Skeletal muscle cell (primary cell): ENCODE measurements at regions not wholly inside any gene's neighbourhood (a gene's known extent, or its start where the extent isn't known, plus 50 kb on each side); places are given as distances from the start of the nearest gene placed in this dataset.
"Not testable (repeated sequence)": the region's sequence is repeated elsewhere in the genome, so short reads cannot be mapped to it uniquely, and the experiment has no call there.

ENCODE experiments used
- DNase-seq: peaks from one replicate; pipeline ENCODE4 v3.0.0-alpha.2; 2010; ENCODE audit warnings: low read depth
- H3K4me3 ChIP-seq: 2 replicates; pipeline ENCODE4 v1.5.1; 2011; ENCODE audit warnings: low read depth, mild to moderate bottlenecking, control low read depth, low read length, moderate library complexity

DNA sequence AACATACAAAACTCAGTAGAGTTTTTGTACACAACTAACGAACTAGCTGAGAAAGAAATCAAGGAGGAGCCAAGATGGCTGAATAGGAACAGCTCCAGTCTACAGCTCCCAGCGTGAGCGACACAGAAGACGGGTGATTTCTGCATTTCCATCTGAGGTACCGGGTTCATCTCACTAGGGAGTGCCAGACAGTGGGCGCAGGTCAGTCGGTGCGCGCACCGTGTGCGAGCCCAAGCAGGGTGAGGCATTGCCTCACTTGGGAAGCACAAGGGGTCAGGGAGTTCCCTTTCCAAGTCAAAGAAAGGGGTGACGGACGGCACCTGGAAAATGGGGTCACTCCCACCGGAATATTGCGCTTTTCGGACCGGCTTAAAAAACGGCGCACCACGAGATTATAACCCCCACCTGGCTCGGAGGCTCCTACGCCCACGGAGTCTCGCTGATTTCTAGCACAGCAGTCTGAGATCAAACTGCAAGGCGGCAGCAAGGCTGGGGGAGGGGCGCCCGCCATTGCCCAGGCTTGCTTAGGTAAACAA lies 200.3 kb downstream of the NKX6-1 start:
- not testable (repeated sequence) for H3K4me3 ChIP-seq, DNase-seq

DNA sequence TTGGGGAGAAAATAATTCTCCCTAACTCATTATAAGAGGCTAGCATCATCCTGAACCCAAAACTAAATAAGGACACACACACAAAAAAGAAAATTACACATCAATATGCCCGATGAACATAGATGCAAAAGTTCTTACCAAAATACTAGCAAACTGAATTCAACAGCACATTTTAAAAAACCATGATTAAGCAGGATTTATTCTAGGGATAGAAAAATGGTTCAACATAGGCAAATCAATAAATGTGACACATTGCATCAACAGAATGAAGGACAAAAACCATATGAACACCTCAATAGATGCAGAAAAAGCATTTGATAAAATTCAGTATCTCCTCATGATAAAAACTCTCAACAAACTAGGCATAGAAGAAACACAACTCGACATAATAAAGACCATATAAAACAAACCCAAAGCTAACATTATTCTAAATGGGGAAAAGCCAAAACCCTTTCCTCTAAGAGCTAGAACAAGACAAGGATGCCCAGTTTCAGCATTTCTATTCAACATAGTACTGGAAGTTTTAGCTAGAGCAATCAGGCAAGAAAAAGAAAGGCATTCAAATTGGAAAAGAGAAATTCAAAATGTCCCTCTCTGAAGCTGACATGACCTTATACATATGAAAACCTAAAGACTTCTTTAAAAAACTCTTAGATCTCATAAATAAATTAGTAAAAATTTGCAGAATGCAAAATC lies 200.9 kb downstream of the NKX6-1 start:
- no peak overlapping the region for H3K4me3 ChIP-seq
- no peak for DNase-seq

DNA sequence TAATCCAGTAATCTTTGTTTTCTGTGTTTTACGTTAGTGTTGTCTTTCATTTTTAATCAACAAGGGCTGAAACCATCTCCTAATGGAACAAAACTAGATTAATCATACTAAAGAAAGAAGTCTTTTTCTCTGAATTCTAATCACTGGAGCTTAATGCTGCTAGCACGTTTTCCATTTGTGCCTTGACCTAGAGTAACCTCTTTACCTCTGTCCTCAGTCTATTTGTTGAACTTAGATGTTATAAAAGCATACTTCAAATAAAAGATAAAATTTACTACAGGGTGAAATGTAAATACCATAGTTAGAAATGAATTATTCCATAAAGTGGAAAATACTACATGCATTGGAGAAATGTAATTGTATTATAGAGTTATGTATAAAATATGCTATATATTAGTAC lies 207.1 kb downstream of the NKX6-1 start:
- DNase-seq = no peak

DNA sequence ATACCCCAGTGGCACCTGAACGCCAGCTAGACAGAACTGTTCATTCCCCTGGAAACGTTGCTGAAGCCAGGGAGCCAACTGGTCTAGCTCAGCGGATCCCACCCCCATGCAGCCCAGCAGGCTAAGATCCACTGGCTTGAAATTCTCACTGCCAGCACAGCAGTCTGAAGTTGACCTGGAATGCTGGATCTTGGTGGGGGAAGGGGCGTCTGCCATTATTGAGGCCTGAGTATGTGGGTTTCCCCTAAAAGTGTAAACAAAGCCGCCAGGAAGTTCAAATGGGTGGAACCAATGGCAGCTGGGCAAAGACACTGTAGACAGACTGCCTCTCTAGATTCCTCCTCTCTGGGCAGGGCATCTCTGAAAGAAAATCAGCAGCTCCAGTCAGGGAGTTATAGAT lies 213.0 kb downstream of the NKX6-1 start:
- no peak for DNase-seq
- no peak overlapping the region for H3K4me3 ChIP-seq

More for the DNA sequence above, 207.1 kb downstream of the NKX6-1 start:
- no peak overlapping the region for H3K4me3 ChIP-seq

DNA sequence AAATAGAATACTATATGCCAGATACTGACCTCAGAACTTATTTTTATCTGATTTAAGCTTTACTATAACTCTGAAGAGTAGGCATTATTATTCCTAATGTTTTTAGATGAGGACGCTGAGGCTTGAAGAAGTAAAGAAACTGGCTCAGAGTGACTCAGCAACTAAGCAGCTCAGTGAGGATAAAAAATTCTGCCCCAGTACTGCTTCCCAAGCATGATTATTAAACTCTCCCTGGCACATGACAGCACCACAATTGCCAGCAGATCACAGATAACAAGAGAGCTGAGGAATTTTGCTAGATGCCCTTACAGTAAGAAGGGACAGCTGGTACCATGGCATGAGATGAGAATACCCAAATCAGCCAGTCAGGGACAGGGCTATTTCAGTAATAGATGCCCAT lies 219.4 kb downstream of the NKX6-1 start:
- no peak overlapping the region for H3K4me3 ChIP-seq
- no peak for DNase-seq

DNA sequence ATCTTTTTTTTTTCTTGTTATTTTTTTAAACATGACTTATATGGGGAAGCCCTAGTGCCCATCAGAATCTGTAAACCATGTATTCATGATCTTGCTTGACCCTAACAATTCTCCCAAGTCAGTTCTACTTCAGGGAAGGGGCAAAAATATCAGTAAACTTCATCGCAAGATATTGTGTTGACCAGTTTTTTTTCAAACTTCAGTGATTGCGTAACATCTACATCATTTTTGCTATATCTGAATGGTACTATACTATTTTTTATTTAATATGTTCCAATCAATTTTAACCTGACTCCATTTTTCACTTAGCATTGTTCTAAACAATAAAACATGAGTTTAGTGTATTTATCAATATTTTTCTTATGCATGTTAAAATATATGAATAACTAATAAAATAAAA lies 221.2 kb downstream of the NKX6-1 start:
- no peak overlapping the region for H3K4me3 ChIP-seq
- DNase-seq = no peak

DNA sequence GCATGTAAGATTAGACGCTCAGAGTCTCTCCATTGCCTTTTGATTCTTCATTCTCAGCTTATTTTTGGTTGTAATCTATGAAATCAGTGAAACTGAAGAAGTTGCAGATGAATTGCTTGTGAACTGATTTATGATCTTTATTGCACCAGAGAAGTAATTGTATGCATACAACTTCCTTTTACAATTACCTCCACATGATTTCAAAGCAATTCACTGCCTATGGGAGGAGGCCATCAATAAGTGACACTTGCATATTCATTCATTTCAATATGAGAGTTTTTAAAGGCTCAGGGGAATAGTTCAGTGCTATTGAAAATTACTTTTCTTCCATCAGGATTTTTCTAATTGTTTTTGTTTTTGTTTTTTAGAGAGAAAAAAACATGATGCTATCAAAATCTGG lies 222.3 kb downstream of the NKX6-1 start:
- no peak for DNase-seq
- H3K4me3 ChIP-seq = no peak overlapping the region

DNA sequence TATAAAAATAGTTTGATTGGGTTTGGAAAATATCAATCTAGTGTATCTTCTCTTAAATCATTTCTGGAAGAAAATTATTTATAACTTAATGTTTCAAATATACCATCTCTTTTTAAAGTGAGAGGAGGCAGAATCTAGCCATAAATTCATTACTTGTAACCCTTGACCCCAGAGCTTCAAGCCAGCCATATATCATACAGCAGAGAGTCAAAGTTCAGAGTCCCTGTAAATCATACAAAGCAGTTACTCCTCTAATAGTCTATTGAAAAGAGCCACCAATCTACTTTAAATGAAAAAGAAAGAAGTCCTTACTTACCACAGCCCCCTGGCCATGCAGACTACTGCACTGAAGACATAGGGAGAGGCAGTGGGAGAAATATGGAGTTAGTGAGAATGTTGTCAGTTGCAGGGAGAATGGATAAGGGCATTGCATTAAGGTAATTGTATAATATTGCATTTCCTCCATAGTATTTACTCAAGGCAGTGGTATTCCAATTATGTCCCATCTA lies 229.5 kb downstream of the NKX6-1 start:
- DNase-seq = no peak
- H3K4me3 ChIP-seq = no peak overlapping the region

DNA sequence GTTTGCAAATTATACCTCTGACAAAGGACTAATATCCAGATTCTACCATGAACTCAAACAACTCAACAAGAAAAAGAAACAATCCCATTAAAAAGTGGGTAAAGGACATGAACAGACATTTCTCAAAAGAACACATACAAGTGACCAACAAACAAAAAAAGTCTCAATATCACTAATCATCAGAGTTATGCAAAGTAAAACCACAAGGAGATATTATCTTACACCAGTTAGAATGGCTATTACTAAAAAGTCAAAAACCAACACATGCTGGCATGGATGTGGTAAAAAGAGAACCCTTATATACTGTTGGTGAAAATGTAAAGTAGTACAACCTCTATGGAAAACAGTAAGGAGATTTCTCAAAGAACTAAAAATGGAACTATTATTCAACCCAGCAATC lies 234.4 kb downstream of the NKX6-1 start:
- H3K4me3 ChIP-seq = no peak overlapping the region
- DNase-seq = no peak

DNA sequence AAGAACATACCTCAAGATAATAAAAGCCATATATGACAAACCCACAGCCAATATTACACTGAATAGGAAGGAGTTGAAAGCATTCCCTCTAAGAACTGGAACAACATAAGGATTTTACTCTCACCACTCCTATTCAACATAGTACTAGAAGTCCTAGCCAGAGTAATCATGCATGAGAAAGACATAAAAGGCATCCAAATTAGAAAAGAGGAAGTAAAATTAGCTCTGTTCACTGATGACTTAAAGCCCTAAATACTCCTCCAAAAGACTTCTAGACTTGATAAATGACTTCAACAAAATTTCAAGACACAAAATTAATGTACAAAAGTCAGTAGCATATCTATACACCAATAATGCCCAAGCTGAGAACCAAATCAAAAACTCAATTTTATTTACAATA lies 235.7 kb downstream of the NKX6-1 start:
- no peak overlapping the region for H3K4me3 ChIP-seq
- no peak for DNase-seq

DNA sequence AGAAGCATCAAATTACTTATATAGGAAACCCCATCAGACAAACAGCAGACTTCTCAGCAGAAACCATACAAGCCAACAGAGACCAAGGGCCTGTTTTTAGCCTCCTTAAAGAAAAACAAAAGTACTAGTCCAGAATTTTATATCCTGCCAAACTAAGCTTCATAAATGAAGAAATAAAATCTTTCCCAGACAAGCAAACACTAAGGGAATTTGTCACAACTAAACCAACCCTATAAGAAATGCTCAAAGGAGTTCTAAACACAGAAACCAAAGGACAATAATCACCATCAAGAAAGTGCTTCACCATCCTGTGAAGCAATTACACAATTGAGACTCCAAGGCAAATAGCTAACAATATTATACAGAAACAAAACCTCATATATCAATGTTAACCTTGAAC lies 238.6 kb downstream of the NKX6-1 start:
- H3K4me3 ChIP-seq = no peak overlapping the region
- DNase-seq = no peak

DNA sequence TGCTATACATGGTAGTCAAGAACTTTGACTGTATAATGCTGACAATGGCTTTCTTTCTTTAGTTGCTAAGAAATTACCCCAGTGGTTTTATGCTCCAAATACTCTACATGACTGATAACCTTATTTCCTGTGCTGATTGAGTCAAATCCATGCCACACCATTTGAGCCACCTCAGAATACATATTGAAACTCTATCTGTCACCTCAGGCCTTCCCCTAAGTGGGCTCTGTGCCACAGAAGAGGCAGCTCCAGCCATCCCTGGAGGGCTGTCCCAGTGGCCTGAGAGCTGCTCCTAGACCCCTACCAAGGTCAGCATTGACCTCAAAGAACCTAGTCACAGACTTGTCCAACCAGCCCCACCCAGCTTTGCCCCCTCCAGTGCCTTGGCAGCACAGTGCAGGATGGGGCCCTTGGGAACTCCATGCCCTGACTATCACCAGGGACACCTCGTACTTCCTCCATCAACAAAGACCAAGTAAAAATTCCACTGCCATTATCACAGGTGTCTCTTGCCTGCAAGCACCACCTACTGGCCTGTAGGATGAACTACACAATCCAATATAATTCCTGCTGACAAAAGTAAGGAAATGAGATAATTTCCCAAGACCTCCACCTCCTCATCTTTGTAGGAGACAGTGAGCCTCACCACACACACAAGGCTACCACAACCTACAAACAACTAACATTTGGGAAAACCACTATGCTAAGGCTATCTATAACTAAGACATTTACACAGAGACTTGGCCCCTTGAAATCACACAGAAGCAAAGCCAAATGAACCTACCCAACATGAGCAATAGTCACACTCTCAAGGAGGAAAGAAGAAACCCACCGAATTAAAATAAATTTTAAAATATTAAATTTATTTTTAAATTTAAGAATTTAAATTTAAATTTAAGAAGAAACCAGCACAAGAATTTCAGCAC lies 239.9 kb downstream of the NKX6-1 start:
- DNase-seq = no peak
- no peak overlapping the region for H3K4me3 ChIP-seq

DNA sequence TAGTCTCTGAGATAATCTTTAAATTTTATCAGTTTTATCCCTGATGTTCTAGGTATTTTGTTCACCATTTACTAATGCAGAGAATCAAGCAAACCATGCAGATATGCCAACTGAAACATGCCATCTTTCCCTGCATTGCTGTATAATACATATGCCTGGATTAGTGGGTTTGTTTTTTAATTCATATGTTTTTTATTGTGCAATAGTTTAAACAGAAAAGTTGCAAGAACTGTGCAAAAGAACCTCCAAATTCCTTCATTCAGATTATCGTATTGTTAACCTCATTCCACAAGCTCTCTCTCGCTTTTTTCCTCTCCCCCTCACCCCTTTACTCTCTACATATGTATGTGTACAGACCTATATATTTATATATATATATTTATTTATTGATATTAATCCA lies 244.6 kb downstream of the NKX6-1 start:
- no peak for DNase-seq
- no peak overlapping the region for H3K4me3 ChIP-seq

DNA sequence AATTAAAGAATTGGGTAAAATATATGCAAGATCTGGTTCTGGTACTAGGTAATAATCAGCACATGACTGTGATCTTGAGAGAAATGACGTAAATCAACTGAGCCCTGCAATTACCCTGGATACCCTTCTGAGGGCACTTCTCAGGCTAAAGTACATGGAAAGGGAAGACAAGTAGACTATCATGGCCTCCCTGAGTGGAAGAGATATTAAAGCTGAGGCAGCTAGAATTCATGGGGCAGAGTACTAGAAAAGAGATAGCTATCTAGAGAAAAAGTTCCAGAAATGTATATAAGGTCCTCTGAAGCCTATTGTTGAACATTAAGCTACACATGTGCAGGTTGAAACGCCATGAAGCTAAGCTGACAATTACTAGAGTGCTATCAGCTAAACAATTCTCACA lies 249.6 kb downstream of the NKX6-1 start:
- no peak for DNase-seq
- no peak overlapping the region for H3K4me3 ChIP-seq

DNA sequence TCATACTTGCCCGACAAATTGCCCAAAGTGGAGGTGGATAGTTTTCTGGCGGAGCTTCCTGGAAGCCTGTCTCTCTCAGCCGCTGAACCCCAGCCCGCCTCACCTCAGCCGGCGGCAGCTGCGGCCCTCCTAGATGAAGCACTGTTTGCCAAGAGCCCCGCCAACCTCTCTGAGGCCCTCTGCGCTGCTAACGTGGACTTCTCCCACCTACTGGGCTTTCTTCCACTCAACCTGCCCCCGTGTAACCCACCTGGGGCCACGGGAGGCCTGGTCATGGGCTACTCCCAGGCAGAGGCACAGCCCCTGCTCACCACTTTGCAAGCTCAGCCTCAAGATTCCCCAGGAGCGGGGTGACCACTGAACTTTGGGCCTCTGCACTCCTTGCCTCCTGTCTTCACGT lies 254.1 kb downstream of the NKX6-1 start:
- not testable (repeated sequence) for DNase-seq, H3K4me3 ChIP-seq

DNA sequence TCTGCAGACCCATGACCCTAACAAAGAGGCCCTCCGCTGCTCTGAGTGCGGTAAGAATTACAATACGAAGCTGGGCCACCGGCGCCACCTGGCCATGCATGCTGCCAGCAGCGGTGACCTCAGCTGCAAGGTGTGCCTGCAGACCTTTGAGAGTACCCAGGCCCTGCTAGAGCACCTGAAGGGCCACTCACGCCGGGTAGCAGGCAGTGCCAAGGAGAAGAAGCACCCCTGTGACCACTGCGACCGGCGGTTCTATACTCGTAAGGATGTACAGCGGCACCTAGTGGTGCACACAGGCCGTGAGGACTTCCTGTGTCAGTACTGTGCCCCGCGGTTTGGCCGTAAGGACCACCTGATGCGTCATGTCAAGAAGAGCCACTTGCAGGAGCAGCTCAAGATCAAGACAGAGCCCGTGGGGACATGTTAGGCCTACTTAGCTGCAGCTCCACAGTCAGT lies 254.7 kb downstream of the NKX6-1 start:
- not testable (repeated sequence) for H3K4me3 ChIP-seq, DNase-seq

DNA sequence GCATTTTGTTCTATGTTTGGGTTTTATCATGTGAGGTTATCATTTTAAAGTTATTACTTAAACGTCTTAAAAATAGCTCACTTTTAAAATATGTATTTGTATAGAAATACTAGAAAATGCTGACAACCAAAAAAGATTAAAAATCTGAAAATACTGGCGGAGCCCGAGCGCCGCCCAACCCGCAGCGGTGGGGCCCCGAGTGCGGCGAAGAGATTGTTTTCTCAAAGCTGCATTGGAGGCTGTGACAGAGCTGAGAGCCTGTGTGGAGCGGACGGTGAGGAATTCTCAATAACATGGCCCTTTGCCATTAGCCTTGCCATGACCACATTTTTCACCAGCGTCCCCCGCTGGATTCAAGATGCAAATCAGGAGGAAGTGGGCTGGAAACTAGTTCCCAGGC lies 255.4 kb downstream of the NKX6-1 start:
- no peak for DNase-seq

DNA sequence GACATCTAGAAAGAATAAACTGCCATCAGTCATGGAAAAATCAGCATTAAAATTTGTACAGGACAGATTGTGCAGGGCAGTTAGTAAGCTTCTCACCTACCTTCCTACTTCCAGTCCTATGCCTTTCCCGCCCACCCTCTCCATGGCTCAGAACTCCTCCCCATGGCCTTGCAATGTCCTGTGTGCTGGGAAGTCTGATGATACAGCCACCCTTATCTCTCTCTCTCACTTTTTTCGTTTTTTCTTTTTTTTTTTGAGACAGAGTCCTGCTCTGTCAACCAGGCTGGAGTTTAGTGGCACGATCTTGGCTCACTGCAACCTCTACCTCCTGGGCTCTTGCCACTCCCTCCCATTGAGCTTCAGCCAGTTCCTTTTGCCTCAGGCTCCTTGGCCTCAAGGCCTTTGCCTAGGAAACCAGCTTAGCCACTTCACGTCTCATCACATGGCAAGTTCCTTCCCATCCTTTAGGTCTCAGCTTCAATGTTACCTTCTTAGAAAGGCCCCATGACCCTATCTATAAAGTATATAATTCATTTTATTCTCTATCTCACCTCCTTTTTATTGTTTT lies 259.7 kb downstream of the NKX6-1 start:
- H3K4me3 ChIP-seq = no peak overlapping the region
- DNase-seq = no peak

More for the DNA sequence above, 255.4 kb downstream of the NKX6-1 start:
- H3K4me3 ChIP-seq = no peak overlapping the region

DNA sequence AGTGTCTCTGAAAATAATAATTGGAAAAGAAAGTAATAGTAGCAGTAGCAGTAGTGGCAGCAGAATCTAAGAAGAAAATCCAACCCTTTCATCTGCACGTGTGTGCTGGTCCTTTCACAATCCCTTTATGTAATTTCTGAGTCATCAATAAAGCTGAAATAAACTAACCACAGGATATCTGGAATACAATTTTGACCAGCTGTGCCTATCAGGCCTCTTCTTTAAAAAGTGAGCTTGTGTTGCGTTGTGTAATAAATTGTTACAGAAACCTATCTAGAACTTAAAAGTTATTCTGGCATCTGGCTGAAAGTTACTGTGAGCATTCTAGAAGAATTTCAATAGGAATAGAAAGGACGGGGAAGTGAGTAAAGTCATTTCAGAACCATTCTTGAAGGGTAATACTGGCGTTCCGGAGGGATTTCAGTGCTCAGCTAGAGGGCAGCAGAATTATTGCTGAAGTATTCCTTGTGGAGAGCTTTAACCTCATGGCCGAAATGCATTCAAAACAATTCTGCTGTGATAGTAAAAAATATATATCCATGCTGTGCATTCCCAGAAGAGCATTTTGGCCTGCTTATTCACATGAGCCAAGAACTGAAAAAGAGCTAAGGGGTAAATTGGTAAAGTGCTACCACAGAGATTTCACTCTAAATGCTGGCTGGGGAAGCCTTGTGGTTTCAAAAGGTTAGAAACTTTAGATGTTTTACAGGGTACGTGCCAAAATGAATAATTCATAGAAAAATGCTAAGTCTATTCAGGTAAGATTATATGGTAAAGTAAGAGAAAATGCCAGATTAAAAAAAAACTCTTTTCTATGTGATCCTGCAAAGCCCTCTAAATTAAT lies 260.6 kb downstream of the NKX6-1 start:
- no peak for DNase-seq
- no peak overlapping the region for H3K4me3 ChIP-seq
